ENCODE measurements at regions not wholly inside any gene's neighbourhood (a gene's known extent, or its start where the extent isn't known, plus 50 kb on each side); places are given as distances from the start of the nearest gene placed in this dataset.

DNA sequence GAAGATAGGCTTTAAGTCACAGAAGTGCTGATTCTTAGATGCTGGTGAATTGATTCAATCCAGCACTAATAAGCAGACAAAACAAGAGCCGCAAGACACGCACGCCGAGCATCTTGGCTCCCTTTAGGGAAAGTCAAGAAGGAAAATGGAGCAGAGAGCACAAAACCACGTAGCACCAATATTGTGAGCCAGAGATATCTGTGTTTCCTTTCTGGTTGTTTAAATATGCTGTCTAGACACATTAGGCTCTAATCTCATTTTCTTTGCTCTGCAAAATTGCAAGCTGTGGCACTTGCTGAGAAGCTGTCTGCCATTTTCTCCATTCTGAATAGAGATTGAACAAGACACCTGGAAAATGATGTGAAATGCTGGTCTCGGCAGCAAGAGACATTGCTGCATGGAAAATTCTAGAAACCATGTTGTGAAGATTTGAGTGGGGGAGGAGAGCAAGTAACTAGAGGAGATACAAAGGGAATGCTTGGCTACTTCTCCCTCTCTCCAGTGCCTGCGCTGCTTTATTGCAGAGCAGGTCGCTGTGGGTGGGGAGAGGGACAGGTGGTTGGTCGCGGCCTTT is 336.3 kb downstream of the MED10 start:
- no peak for TF ChIP-seq POLR2A (IDR thresholded peaks at IDR 0.05; ENCODE audit: low read depth)
- TF ChIP-seq, protein P1, sequence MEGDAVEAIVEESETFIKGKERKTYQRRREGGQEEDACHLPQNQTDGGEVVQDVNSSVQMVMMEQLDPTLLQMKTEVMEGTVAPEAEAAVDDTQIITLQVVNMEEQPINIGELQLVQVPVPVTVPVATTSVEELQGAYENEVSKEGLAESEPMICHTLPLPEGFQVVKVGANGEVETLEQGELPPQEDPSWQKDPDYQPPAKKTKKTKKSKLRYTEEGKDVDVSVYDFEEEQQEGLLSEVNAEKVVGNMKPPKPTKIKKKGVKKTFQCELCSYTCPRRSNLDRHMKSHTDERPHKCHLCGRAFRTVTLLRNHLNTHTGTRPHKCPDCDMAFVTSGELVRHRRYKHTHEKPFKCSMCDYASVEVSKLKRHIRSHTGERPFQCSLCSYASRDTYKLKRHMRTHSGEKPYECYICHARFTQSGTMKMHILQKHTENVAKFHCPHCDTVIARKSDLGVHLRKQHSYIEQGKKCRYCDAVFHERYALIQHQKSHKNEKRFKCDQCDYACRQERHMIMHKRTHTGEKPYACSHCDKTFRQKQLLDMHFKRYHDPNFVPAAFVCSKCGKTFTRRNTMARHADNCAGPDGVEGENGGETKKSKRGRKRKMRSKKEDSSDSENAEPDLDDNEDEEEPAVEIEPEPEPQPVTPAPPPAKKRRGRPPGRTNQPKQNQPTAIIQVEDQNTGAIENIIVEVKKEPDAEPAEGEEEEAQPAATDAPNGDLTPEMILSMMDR (IDR thresholded peaks at IDR 0.05): no peak
